Transverse colon (tissue), 4 donors: ENCODE measurements at regions not wholly inside any gene's neighbourhood (a gene's known extent, or its start where the extent isn't known, plus 50 kb on each side); places are given as distances from the start of the nearest gene placed in this dataset.
"Not testable (repeated sequence)": the region's sequence is repeated elsewhere in the genome, so short reads cannot be mapped to it uniquely, and the experiment has no call there.

Experiments
- DNase-seq: peaks from one replicate; pipeline ENCODE4 v3.0.0-alpha.2; 2019
- H3K27ac ChIP-seq, 4 donors: fragments of 200-600 bp; sonication (generic); 2 replicates each; pipeline ENCODE4 v1.5.1; 2016 to 2018; ENCODE audit warnings: inconsistent platforms in 4 of 4
- H3K27me3 ChIP-seq: fragments of 200-600 bp; sonication (generic); 2 replicates; pipeline ENCODE4 v1.5.1; 2017; ENCODE audit warnings: inconsistent platforms
- H3K36me3 ChIP-seq, 4 donors: fragments of 200-600 bp; sonication (generic); 2 replicates each; pipeline ENCODE4 v1.5.1; 2017 to 2019; ENCODE audit warnings: inconsistent platforms in 4 of 4
- H3K4me1 ChIP-seq, 4 donors: fragments of 200-600 bp; sonication (generic); 2 replicates each; pipeline ENCODE4 v1.5.1; 2017 to 2020; ENCODE audit warnings: inconsistent platforms in 4 of 4
- H3K4me3 ChIP-seq, 4 donors: fragments of 200-600 bp; sonication (generic); 1 replicate in 1 of 4; 2 replicates in 3 of 4; pipeline versions ENCODE4 v1.5.1 to v1.6.1; 2017 to 2019; ENCODE audit warnings: inconsistent platforms in 4 of 4
- H3K9me3 ChIP-seq, 2 donors: fragments of 200-600 bp; sonication (generic); 2 replicates each; pipeline ENCODE4 v1.5.1; 2017 to 2019; ENCODE audit warnings: inconsistent platforms in 2 of 2
- CTCF ChIP-seq, 5 experiments: fragments of 200-600 bp in 3 of 5; fragments of 450-650 bp in 2 of 5; sonication (generic) in 3 of 5; IDR thresholded peaks; 1 replicate in 2 of 5; 2 replicates in 3 of 5; pipeline ENCODE4 v1.5.1; 2016 to 2017; ENCODE audit warnings: antibody characterized with exemption in 5 of 5, inconsistent platforms in 3 of 5, mild to moderate bottlenecking in 2 of 5, moderate library complexity in 1 of 5
- EP300 ChIP-seq: sonication (generic); formaldehyde crosslinking; IDR thresholded peaks from one replicate; pipeline ENCODE4 v1.6.1; 2017; ENCODE audit warnings: antibody characterized with exemption, low read depth
- POLR2A ChIP-seq: fragments of 450-650 bp; IDR thresholded peaks from one replicate; pipeline ENCODE4 v1.6.1; 2016; ENCODE audit warnings: antibody characterized with exemption, mild to moderate bottlenecking, moderate library complexity
- POLR2AphosphoS5 ChIP-seq, 3 donors: sonication (generic); formaldehyde crosslinking; IDR thresholded peaks; one replicate each; pipeline ENCODE4 v1.6.1; 2016; ENCODE audit warnings: antibody characterized with exemption in 3 of 3
- WGBS, 2 donors: methylation state at CpG; one replicate each; pipeline ENCODE4 v1.1.5; 2018; ENCODE audit warnings: low coverage in 1 of 2; 5-methylcytosine and 5-hydroxymethylcytosine counted together
- in situ Hi-C, 4 donors: fragments of 200-750 bp; cut with MboI; loops; one replicate each; pipeline versions ENCODE4 v1.15.0 to v1.15.1; 2017; ENCODE audit warnings: low sequenced_read_pairs in 3 of 4, low pct_ligation_motif_present in 1 of 4, low pct_unique_long_range_greater_than_20kb in 1 of 4
- intact Hi-C: fragments of 100-400 bp; cut with DNase I; formaldehyde crosslinking; loops from one replicate; pipeline ENCODE4 v1.15.1; 2023; ENCODE audit warnings: low total_unique reads

- 75% methylated on average over 5 of the region's 5 CpGs; no CpG with 5 or more reads in 1 of the 2 donors for WGBS, 2 donors
- Histone ChIP-seq H3K4me3 (no peak overlapping the region), H3K36me3 (no peaks in the 10 kb centered on the region), H3K27ac (no peak overlapping the region), H3K4me1 (no peaks in the 10 kb centered on the region), H3K9me3 (no peaks in the 10 kb centered on the region), H3K27me3 (no peaks in the 10 kb centered on the region)
- intact Hi-C loops (no loop called here), in situ Hi-C loops (loop anchor here in 1 of 4 donors (25.0 kb wide), 1 partner anchor 167 kb away; the partner anchor contains the start of gene IGLL1)
- no peak for DNase-seq
- TF ChIP-seq POLR2AphosphoS5 (IDR thresholded peaks at IDR 0.05) (no peak), EP300 (no peak), CTCF (IDR thresholded peaks at IDR 0.05) (no peak), POLR2A (no peak)
Measured at GRCh38 chr22:23419931-23420330, 160.2 kb downstream of the IGLL1 start.

DNA sequence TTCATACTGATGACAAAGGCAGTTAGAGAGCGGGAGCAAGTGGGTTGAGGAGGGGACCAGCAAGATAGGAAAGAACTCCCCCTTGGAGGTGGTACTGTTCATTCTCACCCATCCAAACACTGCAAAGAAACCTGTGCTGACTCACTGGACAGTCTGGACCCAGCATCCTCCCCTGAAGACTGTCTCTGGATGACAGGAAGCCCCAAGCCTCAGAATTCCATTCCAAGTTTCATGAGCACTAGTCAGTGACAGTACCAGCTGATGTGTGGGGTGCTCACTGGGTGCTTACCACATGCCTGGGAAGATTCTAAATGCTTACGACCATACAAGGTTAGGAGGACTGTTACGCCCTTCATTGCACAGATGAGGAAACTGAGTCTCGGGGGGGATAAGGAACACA is 160.9 kb downstream of the IGLL1 start:
- Histone ChIP-seq H3K27me3 (no peaks in the 10 kb centered on the region), H3K27ac (no peak overlapping the region), H3K4me3 (no peak overlapping the region), H3K36me3 (no peaks in the 10 kb centered on the region), H3K9me3 (no peaks in the 10 kb centered on the region), H3K4me1 (no peaks in the 10 kb centered on the region)
- in situ Hi-C loops (loop anchor here in 1 of 4 donors (25.0 kb wide), 1 partner anchor 168 kb away; the partner anchor contains the start of gene IGLL1), intact Hi-C loops (no loop called here)
- 0 to 84% methylated on average over 1 to 4 of the region's 4 CpGs for WGBS, 2 donors
- no peak for DNase-seq
- TF ChIP-seq POLR2AphosphoS5 (IDR thresholded peaks at IDR 0.05) (no peak), CTCF (IDR thresholded peaks at IDR 0.05) (no peak), EP300 (no peak), POLR2A (no peak)

DNA sequence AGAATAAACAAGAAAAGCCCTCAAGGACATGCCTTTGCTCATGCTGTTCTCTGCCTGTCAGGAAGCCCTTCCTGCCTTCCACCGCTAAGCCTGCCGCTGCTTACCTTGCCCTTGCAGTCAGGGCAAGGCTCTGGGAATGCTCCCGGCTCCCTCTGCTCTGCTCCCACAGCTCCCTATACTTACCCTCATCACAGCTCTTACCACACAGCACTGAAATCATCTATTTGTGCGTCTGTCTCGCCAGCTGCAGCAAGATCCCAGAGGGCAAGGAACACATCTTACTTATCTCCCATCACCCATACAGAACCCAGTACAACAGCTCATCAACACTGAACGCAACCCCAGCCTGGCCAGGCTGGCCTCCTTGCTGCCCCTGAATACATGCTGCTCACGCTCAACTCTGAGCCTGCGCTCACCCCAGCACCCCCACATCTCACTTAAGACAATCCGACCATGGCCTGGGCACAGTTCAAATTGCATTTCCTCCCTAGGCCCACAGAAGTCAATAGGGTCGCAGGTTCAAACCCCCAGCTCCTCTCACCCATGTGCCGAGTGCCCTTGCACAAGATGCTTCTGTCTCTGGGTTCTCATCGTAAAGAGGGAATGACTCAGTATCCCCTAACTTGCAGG is 161.8 kb downstream of the IGLL1 start:
- Histone ChIP-seq H3K36me3 (no peaks in the 10 kb centered on the region), H3K27ac (no peak overlapping the region), H3K4me1 (no peaks in the 10 kb centered on the region), H3K4me3 (no peak overlapping the region), H3K27me3 (no peaks in the 10 kb centered on the region), H3K9me3 (no peaks in the 10 kb centered on the region)
- intact Hi-C loops: no loop called here
- in situ Hi-C loops: loop anchor here in 1 of 4 donors (25.0 kb wide), 1 partner anchor 169 kb away; the partner anchor contains the start of gene IGLL1
- 81% methylated on average over 12 of the region's 12 CpGs; no CpG with 5 or more reads in 1 of the 2 donors for WGBS, 2 donors
- TF ChIP-seq CTCF (IDR thresholded peaks at IDR 0.05) (no peak), POLR2A (no peak), EP300 (no peak), POLR2AphosphoS5 (IDR thresholded peaks at IDR 0.05) (no peak)
- DNase-seq: no peak

- intact Hi-C loops, H3K9me3 ChIP-seq, H3K4me3 ChIP-seq, DNase-seq, H3K27me3 ChIP-seq, H3K36me3 ChIP-seq, H3K4me1 ChIP-seq, H3K27ac ChIP-seq: not testable (repeated sequence)
- 76% methylated on average over 3 of the region's 3 CpGs; no CpG with 5 or more reads in 1 of the 2 donors for WGBS, 2 donors
- in situ Hi-C loops: loop anchor here in 1 of 4 donors (25.0 kb wide), 1 partner anchor 170 kb away; the partner anchor contains the start of gene IGLL1
Measured at GRCh38 chr22:23417327-23417726, 162.8 kb downstream of the IGLL1 start.

- H3K9me3 ChIP-seq, H3K4me3 ChIP-seq, intact Hi-C loops, H3K4me1 ChIP-seq, H3K27ac ChIP-seq, DNase-seq, H3K36me3 ChIP-seq, H3K27me3 ChIP-seq: not testable (repeated sequence)
- in situ Hi-C loops: loop anchor here in 1 of 4 donors (25.0 kb wide), 1 partner anchor 171 kb away; the partner anchor contains the start of gene IGLL1
- 77% methylated on average over 8 of the region's 8 CpGs; no CpG with 5 or more reads in 1 of the 2 donors for WGBS, 2 donors
Measured at GRCh38 chr22:23416169-23416690, 163.9 kb downstream of the IGLL1 start.
